Hepatocyte (in vitro differentiated cells): ENCODE measurements at regions not wholly inside any gene's neighbourhood (a gene's known extent, or its start where the extent isn't known, plus 50 kb on each side); places are given as distances from the start of the nearest gene placed in this dataset.

Experiments used
- CTCF ChIP-seq: fragments of 200-600 bp; sonication (generic); IDR thresholded peaks from 2 replicates; pipeline ENCODE4 v1.5.1; 2016; ENCODE audit warnings: antibody characterized with exemption, mild to moderate bottlenecking; ENCODE audit not compliant: poor library complexity
- EZH2 ChIP-seq: fragments of 200-600 bp; sonication (generic); IDR thresholded peaks from 2 replicates; pipeline ENCODE4 v1.6.1; 2016; ENCODE audit warnings: antibody characterized with exemption, mild to moderate bottlenecking, borderline replicate concordance
- EZH2phosphoT487 ChIP-seq: fragments of 200-600 bp; sonication (generic); IDR thresholded peaks from one replicate; pipeline ENCODE4 v1.6.1; 2018; ENCODE audit warnings: antibody characterized with exemption, mild to moderate bottlenecking, low read depth, moderate library complexity; ENCODE audit not compliant: unreplicated experiment, severe bottlenecking

GRCh38 chr2:7194950-7195349 is 277.7 kb downstream of the RNF144A start:
- no peak for TF ChIP-seq CTCF
- no peak for TF ChIP-seq EZH2
- TF ChIP-seq EZH2phosphoT487 = no peak
